ENCODE measurements at regions not wholly inside any gene's neighbourhood (a gene's known extent, or its start where the extent isn't known, plus 50 kb on each side); places are given as distances from the start of the nearest gene placed in this dataset.

DNA sequence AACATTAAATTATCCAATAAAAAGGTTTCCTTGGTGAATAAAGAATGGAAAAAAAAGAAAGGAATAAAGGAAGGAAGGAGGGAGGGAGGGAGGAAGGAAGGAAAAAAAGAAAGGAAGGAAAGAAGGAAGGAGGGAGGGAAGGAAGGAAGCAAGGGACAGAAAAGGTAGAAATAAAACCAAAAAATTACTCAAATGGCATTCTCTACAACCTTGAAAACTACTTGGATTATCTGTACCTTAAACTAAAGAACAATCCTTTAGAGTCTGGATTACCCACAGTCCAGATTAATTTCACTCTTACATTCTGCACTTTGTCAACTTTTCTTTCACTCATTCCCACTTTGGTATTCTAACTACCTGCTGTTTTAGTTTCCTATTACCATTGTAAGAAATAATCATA is 361.8 kb upstream of the ADGRB3 start:
- TF ChIP-seq, protein P1, sequence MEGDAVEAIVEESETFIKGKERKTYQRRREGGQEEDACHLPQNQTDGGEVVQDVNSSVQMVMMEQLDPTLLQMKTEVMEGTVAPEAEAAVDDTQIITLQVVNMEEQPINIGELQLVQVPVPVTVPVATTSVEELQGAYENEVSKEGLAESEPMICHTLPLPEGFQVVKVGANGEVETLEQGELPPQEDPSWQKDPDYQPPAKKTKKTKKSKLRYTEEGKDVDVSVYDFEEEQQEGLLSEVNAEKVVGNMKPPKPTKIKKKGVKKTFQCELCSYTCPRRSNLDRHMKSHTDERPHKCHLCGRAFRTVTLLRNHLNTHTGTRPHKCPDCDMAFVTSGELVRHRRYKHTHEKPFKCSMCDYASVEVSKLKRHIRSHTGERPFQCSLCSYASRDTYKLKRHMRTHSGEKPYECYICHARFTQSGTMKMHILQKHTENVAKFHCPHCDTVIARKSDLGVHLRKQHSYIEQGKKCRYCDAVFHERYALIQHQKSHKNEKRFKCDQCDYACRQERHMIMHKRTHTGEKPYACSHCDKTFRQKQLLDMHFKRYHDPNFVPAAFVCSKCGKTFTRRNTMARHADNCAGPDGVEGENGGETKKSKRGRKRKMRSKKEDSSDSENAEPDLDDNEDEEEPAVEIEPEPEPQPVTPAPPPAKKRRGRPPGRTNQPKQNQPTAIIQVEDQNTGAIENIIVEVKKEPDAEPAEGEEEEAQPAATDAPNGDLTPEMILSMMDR (IDR thresholded peaks at IDR 0.05; ENCODE audit: unreplicated experiment), result no peak
- BruUV-seq (replicated peaks), result no TSS peak
- CTCF ChIA-PET, result no interaction called here
- intact Hi-C loops (cut with micrococcal nuclease; ENCODE audit: unreplicated experiment), result no loop called here
- no peaks in the 10 kb centered on the region for H3K27me3 Mint-ChIP-seq (ENCODE audit: unreplicated experiment)
- no peaks in the 10 kb centered on the region for H3K4me1 Mint-ChIP-seq (ENCODE audit: low read depth, unreplicated experiment)
- H3K36me3 Mint-ChIP-seq (ENCODE audit: insufficient read depth, unreplicated experiment), result no peaks in the 10 kb centered on the region
- H3K9me3 Mint-ChIP-seq (ENCODE audit: low read depth, unreplicated experiment), result peaks cover 10% of the 10 kb centered on the region
- no peak overlapping the region for H3K27ac Mint-ChIP-seq (ENCODE audit: unreplicated experiment)
- DNase-seq, result no peak
- no peak overlapping the region for H3K4me3 Mint-ChIP-seq (ENCODE audit: low read depth, unreplicated experiment)

DNA sequence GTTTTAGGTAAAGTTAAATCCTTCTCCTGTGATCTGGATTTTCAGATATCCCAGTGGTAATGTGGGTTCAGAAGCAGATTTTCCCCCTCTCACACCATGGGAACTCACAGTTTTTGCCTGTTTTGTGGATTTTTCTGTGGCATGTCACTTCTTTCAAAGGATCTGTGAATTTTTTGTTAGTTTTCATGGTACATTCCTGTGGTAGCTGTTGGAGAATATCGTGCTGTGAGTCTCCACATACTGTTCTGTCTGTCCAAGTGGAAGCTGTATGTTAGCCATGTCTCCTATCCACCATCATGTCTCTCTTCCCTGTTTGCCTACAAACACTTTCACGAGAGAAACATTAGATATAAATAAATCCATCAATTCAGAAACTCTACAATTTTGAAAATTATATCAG is 378.7 kb upstream of the ADGRB3 start:
- TF ChIP-seq, protein P1 (IDR thresholded peaks at IDR 0.05; ENCODE audit: unreplicated experiment), result no peak
- Mint-ChIP-seq H3K4me1 (ENCODE audit: low read depth, unreplicated experiment) (no peaks in the 10 kb centered on the region), H3K9me3 (ENCODE audit: low read depth, unreplicated experiment) (peaks cover 32% of the 10 kb centered on the region), H3K4me3 (ENCODE audit: low read depth, unreplicated experiment) (no peak overlapping the region), H3K36me3 (ENCODE audit: insufficient read depth, unreplicated experiment) (no peaks in the 10 kb centered on the region), H3K27ac (ENCODE audit: unreplicated experiment) (no peak overlapping the region), H3K27me3 (ENCODE audit: unreplicated experiment) (no peaks in the 10 kb centered on the region)
- intact Hi-C loops (cut with micrococcal nuclease; ENCODE audit: unreplicated experiment), result no loop called here
- CTCF ChIA-PET, result no interaction called here
- BruUV-seq (replicated peaks), result no TSS peak
- DNase-seq, result no peak

DNA sequence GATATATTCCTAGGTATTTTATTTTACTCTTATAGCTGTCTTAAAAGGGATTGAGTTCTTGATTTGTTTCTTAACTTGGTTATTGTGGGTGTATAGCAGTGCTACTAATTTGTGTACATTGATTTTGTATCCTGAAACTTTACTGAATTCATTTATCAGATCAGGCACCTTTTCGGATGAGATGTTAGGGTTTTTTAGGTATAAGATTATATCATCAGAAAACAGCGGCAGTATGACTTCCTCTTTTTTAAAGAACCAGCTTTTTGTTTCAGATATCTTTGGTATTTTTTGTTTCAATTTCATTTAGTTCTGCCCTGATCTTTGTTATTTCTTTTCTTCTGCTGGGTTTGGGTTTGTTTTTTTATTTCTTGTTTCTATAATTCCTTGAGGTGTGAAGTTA is 382.4 kb upstream of the ADGRB3 start:
- TF ChIP-seq, protein P1 (IDR thresholded peaks at IDR 0.05; ENCODE audit: unreplicated experiment), result no peak
- Mint-ChIP-seq H3K4me1 (ENCODE audit: low read depth, unreplicated experiment) (no peaks in the 10 kb centered on the region), H3K27me3 (ENCODE audit: unreplicated experiment) (no peaks in the 10 kb centered on the region), H3K27ac (ENCODE audit: unreplicated experiment) (no peak overlapping the region), H3K9me3 (ENCODE audit: low read depth, unreplicated experiment) (peaks cover 26% of the 10 kb centered on the region), H3K36me3 (ENCODE audit: insufficient read depth, unreplicated experiment) (no peaks in the 10 kb centered on the region), H3K4me3 (ENCODE audit: low read depth, unreplicated experiment) (no peak overlapping the region)
- DNase-seq, result no peak
- intact Hi-C loops (cut with micrococcal nuclease; ENCODE audit: unreplicated experiment), result no loop called here
- BruUV-seq (replicated peaks), result no TSS peak
- CTCF ChIA-PET, result no interaction called here

DNA sequence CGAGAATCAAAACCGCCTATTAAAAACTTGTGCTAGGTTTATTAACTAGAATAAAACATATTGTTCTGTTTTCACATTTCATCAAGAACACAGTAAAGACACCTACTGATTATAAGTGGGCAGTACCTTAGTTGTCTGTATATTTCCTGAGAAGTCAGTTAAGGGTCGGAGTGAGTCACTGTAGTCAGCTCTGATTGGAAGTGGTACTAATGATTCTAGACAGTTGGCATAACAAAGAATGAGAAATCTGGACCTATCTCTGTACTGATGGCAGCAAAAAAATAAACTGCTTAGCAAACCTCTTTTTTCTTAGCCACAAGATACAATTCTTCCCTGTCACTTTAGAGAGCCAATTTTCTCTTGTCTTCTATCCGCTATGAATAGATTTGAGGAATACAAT is 387.3 kb upstream of the ADGRB3 start:
- CTCF ChIA-PET, result no interaction called here
- H3K36me3 Mint-ChIP-seq (ENCODE audit: insufficient read depth, unreplicated experiment), result no peaks in the 10 kb centered on the region
- BruUV-seq (replicated peaks), result no TSS peak

More for the DNA sequence above, 387.3 kb upstream of the ADGRB3 start:
- Mint-ChIP-seq H3K4me3 (ENCODE audit: low read depth, unreplicated experiment) (no peak overlapping the region), H3K4me1 (ENCODE audit: low read depth, unreplicated experiment) (no peaks in the 10 kb centered on the region), H3K9me3 (ENCODE audit: low read depth, unreplicated experiment) (peaks cover 21% of the 10 kb centered on the region), H3K27ac (ENCODE audit: unreplicated experiment) (no peak overlapping the region), H3K27me3 (ENCODE audit: unreplicated experiment) (no peaks in the 10 kb centered on the region)
- intact Hi-C loops (cut with micrococcal nuclease; ENCODE audit: unreplicated experiment), result no loop called here
- TF ChIP-seq, protein P1 (IDR thresholded peaks at IDR 0.05; ENCODE audit: unreplicated experiment), result no peak
- no peak for DNase-seq

Data from Calu3 (cell line).